CD4-positive, alpha-beta T cell treated with Interleukin-15 for 4 hours (primary cell): ENCODE measurements at regions not wholly inside any gene's neighbourhood (a gene's known extent, or its start where the extent isn't known, plus 50 kb on each side); places are given as distances from the start of the nearest gene placed in this dataset.
"Not testable (repeated sequence)": the region's sequence is repeated elsewhere in the genome, so short reads cannot be mapped to it uniquely, and the experiment has no call there.

Experiments
- DNase-seq: peaks from one replicate; pipeline ENCODE4 v3.0.0-alpha.2; 2020; ENCODE audit warnings: low spot score

DNA sequence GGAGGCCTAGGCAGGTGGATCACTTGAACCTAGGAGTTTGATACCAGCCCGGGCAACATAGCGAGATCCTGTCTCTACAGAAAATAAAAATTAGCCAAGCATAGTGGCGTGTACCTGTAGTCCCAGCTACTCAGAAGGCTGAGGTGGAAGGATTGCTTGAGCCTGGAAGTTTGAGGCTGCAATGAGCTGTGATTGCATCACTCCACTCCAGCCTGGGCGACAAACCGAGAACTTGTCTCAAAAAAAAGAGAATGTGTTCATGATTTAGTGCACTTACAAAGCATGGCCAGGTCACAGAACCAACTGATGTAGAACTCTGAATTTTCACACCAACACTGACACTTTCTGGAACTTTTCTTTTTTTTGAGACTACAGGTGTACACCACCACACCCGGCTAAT lies 182.7 kb downstream of the ZFP64 start:
- no peak for DNase-seq

DNA sequence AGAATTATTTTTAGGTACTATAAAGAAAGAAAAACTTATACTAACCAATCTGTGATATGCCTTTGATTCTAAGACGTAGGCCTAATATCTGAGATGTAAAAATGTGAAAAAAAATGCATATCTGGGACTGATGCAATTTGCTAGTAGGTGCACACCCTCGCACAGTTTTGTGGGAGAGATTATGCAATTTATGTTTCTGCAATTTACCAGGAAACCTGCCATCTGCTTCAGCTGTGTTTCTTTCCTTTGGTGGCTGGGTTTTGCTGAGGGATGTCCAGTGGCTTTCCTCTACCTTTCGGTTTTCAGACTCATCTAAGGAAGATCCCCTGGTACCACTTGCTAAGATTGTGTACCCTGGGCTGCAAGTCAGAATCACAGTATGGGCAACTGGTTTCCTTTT lies 186.9 kb downstream of the ZFP64 start:
- DNase-seq = no peak

DNA sequence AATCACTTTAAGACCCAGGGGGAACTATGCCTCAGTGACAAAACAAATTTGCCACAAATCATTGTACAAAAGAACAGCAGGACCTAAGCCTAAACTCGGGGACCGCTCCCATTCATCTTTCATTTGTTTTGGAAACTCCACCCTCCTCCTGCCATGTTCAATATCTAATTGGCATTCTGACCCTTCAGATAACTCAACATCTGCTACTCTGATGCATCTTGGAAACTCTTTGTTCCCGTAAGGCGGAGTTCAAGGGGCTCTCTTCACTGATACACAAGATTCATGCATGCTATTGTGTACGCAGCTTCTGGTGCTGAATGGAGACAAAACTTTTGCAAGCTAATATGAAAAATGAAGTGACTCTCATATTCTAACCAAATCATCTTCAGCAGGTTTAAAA lies 187.6 kb downstream of the ZFP64 start:
- no peak for DNase-seq

DNA sequence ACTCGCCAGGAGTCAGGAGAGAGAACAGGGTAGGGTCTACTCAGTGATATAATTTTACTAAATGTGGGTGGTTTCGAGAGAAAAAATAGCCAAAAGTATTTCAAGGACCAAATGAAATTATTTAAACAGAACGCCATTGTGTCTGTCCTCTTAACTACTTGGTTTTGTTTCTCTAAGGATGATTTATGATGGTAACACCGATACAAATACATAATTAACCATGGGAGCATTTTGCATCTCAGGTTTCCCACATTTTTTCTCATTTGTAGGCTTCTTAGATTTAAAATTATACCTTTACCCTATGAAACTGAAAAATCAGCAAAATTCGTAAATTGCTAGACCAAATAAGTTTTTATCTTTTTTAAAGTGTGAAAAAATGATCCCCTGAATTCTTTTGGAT lies 188.2 kb downstream of the ZFP64 start:
- DNase-seq = no peak

DNA sequence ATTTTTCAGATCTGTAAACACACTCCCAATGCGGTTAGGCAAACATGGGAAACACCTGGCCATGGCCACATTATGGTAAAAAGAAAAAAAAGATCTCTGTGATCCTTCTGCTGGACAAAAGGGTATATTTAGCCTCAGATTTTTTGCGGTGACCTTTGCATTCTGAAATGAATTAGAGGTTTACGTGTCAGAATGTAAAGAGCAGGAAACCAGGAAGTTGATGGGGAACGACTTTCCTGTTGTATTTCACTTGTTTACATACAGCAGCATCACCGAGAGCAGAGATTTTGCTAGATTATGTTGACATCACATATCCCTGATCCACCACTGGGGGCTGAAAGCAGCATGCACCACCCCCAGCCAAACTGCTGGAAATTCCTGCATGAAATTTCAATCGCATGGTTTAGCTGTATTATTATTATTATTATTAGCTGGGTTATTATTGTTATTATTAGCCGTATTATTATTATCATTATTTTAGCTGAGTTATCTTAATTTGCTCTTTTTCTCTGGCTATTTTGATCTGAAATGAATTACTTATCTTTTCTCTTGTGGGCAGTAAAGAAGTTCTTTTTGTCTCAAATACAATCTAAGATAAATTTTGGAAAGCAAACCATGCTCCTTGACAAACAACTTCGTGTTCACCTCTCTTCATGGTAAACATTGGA lies 189.4 kb downstream of the ZFP64 start:
- no peak for DNase-seq

DNA sequence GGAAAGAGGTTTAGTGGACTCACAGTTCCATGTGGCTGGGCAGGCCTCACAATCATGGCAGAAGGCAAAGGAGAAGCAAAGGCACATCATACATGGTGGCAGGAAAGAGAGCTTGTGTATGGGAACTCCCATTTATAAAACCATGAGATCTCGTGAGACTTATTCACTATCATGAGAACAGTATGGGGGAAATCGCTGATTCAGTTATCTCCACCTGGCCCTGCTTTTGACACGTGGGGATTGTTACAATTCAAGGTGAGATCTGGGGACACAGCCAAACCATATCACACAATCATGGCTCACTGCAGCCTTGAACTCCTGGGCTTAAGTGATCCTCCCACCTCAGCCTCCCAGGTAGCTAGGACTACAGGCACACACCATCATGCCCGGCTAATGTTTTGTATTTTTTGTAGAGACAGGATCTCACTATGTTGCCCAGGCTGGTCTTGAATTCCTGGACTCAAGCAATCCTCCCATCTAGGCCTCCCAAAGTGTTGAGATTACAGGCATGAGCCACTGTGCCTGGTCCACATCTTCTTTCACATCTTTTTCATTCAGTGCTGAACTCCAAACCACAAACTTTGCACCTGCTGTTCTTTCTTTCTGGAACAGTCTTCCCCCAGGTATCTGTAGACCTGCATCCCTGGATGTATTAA lies 194.2 kb downstream of the ZFP64 start:
- DNase-seq = not testable (repeated sequence)

DNA sequence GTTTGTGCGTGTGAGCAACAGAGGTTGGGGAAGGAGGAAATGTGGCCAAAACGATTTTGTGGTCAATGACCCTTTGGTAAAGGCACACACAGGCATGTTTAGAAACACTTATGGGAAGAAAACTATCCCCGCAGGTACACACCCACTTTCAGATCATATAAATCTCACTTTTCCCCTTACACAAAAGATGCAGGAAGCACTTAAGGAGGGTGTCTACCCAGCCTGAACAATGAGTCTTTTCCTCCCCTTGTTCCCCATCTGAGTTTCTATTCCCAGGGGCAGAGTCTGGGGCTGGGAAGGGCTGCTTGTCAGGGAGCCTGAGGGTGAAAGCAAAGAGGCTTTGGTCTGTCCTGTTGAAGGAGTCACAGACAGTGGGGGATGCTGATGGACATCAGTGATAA lies 193.2 kb upstream of the SALL4 start:
- DNase-seq = no peak

DNA sequence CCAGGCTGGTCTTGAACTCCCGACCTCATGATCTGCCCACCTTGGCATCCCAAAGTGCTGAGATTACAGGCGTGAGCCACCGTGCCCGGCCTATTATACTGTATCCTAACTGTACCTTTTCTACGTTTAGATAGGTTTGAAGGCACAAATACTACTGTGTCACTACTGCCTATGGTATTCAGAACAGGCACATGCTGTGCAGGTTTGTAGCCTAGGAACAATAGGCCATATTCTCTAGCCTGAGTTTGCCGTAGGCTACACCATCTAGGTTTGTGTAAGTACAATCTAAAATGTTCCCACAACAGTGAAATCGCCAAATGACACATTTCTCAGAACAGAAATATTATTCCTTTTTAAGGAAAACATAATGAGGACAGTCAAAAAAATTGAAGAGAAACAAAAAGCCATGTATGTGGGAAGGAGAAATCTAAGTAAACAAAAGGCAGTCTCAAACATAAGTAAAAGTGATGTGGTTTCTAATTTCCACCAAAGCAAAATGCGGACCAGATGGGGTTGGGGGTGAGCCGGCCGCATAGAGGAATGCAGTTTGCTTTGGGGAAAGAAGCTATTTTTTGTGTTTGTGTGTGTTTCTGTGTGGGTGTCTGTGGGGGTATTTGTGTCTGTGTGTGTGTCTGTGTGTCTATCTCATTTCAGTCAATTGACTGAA lies 192.6 kb upstream of the SALL4 start:
- no peak for DNase-seq

DNA sequence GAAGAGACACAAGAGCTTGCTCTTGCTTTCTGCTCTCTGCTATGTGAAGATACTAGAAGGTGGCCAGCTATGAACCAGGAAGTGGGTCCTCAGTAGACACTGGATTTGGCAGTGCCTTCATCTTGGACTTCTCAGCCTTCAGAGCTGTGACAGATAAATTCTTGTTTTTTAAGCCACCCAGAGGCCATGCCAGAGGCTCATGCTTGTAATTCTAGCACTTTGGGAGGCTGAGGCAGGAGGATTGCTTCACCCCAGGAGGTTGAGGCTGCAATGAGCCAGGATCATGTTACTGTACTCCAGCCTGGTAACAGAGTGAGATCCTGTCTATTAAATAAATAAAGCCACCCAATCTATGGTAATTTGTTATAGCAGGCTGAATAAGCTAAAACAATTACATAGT lies 185.5 kb upstream of the SALL4 start:
- DNase-seq = no peak

DNA sequence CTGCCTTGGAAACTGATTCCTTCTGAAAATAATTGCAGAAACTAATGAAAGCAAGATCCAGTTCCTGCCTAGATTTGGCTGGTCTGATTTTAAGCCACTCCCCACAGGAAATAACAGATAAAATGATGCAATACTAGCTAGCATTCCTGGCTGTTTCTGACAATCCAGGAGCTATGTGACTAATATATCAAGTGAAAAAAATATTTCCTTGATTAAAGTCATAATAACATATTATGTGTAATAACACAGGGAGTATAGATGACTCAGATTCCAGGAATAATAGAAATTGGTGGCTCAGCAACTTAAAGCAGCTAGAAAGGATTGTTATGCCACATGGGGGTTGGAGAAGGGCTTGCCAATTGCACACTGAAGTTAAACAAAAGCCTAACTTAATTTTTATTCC lies 182.7 kb upstream of the SALL4 start:
- DNase-seq = no peak

DNA sequence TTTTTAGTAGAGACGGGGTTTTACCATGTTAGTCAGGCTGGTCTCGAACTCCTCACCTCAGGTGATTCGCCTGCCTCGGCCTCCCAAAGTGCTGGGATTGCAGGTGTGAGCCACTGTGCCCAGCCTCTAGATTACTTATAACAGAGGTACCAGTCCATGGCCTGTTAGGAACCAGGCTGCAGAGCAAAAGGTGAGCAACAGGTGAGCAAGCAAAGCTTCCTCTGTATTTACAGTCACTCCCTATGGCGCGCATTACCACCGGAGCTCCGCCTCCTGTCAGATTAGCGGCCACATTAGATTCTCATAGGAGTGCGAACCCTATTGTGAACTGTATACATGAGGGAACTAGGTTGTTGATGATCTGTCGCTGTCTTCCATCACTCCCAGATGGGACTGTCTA lies 178.0 kb upstream of the SALL4 start:
- DNase-seq = no peak

DNA sequence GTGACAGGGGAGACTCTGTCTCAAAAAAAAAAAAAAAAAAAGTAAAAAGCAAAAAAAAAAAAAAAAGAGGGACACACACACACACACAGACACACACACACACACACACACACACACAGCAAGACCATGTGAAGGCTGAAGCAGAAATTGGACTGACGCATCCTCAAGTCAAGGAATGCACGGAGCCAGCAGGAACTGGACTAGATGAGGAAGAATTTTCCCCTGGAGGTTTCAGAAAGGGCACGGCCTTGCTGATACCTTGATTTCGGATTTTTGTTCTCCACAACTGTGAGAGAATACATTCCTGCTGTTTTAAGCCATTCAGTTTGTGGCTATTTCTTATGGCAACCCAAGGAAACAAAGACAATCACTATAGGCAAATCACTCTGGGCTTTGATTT lies 176.9 kb upstream of the SALL4 start:
- DNase-seq = no peak

DNA sequence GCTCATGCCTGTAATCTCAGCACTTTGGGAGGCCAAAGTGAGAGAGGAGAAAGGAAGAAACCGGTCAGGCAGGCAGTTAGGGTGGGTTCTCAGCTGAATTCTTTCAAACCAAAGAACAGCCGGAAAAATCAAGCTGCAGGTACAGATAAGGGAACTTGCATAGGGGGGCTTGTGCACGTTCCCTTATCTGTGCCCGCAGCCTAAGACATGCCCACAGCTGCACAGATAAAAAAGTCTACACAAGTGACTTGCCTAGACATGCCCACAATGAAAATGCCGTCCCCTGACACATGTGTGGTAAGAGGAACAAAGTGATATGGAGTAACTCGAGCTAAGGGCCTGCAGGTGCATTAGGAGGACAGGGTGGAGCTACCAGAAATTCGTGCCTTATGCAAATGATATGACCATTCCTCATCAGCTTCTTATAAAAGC lies 175.8 kb upstream of the SALL4 start:
- no peak for DNase-seq

DNA sequence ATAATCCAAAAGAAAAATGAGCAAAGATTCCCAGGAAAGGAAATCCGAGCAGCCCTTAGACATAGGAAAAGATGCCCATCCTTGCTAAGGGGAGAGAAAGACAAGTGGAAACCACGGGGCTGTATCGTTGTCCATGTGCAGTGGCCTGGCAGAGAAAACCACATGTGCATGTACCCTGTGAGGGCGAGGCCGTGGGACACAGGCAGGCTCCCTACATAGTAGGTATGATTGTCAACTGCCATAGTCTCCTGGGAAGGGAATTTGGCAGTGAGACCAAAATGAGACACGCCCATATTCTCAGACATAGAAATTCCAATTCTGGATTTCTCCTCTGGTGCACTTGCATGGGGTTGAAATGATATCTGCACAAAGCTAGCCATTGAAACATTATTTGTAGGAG lies 169.7 kb upstream of the SALL4 start:
- DNase-seq = no peak

DNA sequence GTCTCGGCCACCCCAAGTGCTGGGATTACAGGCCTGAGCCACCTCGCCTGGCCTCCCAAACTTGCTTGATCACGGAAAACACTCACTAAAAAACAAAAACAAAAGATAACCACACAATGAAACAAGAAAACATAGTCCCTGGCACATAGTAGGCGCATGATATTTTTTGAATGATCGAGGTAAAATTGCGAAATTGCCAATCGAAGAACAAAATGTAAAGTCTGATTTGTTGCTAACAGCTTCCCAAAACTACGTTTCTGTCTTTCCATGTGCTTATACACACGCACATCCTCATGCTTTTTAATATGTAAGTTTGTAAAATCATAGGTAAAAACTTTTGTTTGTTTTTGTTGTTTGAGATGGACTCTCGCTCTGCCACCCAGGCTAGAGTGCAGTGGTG lies 168.5 kb upstream of the SALL4 start:
- DNase-seq = no peak

DNA sequence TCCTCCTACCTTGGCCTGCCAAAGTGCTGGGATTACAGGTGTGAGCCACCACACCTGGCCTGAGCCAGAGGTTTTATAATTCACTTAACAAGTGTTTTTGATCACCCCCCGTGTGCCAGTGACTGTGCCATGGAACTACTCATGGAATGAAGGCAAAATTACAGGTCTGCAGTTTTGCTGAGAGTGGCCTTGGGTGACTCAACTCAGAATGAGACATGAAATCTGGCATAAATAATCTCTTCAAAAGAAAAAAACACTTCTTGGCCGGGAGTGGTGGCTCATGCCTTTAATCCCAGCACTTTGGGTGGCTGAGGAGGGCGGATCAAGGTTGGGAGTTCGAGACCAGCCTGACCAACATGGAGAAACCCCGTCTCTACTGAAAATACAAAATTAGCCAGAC lies 166.9 kb upstream of the SALL4 start:
- DNase-seq = no peak

DNA sequence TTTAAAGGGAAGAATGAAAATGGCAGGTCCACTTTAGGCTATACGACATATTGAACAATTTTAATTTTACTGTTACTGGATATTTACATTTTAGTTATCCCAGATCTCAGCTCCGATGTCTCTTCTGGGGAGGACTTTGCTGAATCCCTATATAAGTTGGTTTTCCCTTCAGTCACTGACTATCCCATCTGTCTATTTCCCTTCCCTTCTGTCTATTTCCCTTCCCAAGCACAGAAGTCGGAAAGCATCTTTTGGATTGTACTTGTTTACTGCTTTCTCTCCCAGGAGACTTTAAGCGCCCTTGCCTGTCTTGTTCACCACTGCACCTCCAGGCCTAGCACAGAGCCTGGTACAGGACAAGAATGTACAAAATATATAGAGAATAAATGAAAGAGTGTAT lies 165.8 kb upstream of the SALL4 start:
- no peak for DNase-seq

DNA sequence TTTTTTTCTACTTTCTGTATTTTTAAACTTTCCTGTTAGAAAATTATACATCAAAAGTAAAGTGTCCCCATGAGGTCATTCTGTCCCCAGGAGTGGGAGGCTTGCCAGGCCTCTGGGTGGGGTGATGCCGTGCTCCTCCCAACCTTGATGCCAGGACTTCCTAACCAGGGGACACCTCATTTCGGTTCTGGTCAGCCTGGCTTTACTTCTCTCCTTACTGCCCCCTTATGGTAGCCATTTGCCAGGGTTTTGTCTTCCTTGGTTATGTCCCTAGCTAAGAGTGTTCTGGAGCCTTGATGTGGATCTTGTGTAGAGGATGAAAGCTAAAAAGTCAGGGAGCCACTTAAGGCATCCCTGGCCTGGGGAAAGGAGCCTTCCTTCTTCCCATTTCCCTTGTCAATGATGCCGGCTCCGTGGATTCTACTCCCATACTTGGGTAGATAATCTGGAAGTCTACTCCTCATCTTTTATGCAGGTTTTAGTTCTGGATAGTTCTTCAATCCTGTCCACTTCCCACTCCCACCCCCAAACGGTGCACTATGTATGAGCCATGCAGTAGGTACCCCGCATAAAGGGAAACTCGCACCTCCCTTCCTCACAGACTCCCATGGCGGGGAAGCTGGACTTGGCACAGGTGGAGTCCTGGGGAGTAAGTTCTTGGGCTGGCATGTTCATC lies 164.1 kb upstream of the SALL4 start:
- peak; percentile 1 for DNase-seq

DNA sequence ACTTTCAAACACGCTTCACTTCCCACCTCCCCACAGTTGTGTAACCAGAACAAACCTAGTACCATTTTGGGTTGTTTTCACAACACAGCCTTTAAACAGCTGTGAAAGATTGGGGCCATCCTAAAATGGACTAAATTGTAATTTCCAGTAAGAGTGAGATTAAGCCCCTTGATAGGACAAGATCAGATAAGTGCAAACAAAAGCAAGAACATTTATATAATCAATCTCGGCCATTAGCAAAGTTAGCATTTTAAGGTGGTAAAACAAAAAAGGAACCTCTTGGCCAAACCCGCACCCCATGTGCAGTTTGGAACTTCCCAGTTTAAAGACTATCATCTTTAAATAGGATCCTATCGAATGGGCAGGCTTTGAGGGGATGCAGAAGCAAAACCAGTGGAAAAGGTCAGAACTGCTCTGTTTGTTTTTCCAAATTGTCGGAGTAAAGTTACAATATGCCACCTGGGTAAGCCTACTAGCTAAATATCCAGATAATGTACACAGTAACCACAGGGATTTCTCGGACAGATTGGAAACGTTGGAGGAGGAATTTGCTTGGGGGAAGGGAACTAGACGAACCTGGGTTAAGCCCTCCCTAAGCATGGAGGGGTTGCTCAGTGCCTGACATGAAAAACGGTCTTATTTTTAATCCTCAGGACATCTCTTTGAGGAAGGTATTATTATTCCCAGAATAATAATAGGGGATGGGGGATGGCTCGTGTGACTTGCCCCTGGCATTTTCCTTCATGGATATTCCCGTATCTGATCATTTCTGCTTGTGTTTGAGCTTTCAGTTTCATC lies 159.8 kb upstream of the SALL4 start:
- no peak for DNase-seq

DNA sequence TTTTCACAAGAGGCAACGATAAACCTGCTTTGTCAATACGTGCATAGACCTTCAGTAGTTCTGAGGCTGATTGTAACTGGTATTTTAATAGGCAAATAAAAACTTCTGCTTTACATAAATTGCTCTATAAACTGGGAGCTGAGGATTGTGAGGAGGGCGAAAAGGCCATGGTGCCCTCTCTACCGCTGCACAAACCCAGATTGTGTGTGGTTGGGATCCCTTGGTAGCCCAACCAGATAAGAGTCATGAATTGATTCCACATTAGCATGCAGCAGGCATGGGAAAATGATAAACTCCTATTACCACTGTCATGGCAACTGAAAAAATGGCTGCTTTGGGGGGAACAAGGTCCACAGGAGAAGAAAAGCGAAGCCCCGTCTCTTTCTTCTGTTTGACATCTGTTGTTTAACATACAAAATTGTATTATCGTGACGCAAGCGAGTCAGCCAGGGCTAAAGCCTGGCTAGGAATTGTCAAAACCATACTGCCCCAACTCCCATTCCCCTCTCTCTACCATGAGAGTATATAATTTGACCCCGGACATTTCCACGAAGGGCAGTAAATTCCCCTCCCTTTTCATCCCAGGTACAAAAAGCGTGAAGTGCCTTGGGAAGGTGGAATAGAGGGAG lies 157.8 kb upstream of the SALL4 start:
- DNase-seq = no peak

DNA sequence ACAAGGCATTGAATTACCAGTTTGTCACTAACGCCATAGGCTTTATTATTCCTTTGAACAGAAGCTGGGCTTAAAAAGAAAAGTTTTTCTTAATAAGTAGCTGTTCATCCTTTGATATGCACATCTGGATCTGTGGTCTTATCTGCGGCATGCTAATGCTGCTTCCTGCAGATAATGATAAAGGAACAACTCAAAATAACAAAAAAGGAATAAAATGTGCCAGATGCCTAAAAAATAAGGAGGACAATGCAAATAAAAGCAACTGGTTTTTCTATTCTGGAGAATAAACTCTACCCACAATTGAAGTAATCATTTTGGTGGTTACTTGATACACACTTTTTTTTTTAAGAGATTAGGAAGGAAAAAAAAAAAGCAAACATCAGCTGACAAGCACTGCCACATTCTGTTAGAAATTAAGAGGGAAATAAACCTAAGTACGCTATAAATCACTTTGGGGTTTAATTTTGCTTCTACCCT lies 156.8 kb upstream of the SALL4 start:
- DNase-seq = no peak
